ENCODE measurements at regions not wholly inside any gene's neighbourhood (a gene's known extent, or its start where the extent isn't known, plus 50 kb on each side); places are given as distances from the start of the nearest gene placed in this dataset.

GRCh38 chr14:51327376-51327775, 87.3 kb downstream of the TMX1 start:
- Histone ChIP-seq H3K4me3 (no peak overlapping the region), H3K9ac (ENCODE audit: insufficient read length) (no peak overlapping the region), H3K27ac (no peak overlapping the region), H3K9me3 (ENCODE audit: low read depth, low read length) (no peaks in the 10 kb centered on the region), H3K36me3 (ENCODE audit: insufficient read depth, low read length) (no peaks in the 10 kb centered on the region)
- DNase-seq (ENCODE audit: low read depth, low spot score) = no peak
- no peak for TF ChIP-seq POLR2AphosphoS5 (IDR thresholded peaks at IDR 0.05; ENCODE audit: borderline replicate concordance, low read depth, low read length)
- no peak for TF ChIP-seq EZH2 (IDR thresholded peaks at IDR 0.05)
- no peak for TF ChIP-seq FOXP2 (optimal IDR thresholded peaks at IDR 0.05; ENCODE audit: control extremely low read depth, extremely low read length, insufficient read depth)

GRCh38 chr14:51328064-51328771, 88.2 kb downstream of the TMX1 start:
- no peak overlapping the region for H3K27ac ChIP-seq
- no peak for TF ChIP-seq EZH2 (IDR thresholded peaks at IDR 0.05)
- TF ChIP-seq POLR2AphosphoS5 (IDR thresholded peaks at IDR 0.05; ENCODE audit: borderline replicate concordance, low read depth, low read length) = no peak
- no peak for TF ChIP-seq FOXP2 (optimal IDR thresholded peaks at IDR 0.05; ENCODE audit: control extremely low read depth, extremely low read length, insufficient read depth)
- H3K9me3 ChIP-seq (ENCODE audit: low read depth, low read length) = no peaks in the 10 kb centered on the region
- DNase-seq (ENCODE audit: low read depth, low spot score) = no peak
- H3K36me3 ChIP-seq (ENCODE audit: insufficient read depth, low read length) = no peaks in the 10 kb centered on the region
- H3K9ac ChIP-seq (ENCODE audit: insufficient read length) = no peak overlapping the region
- H3K4me3 ChIP-seq = no peak overlapping the region

GRCh38 chr14:51328772-51329353, 88.8 kb downstream of the TMX1 start:
- DNase-seq (ENCODE audit: low read depth, low spot score) = no peak

GRCh38 chr14:51331486-51332367, 91.7 kb downstream of the TMX1 start:
- no peak overlapping the region for H3K4me3 ChIP-seq
- no peak for DNase-seq (ENCODE audit: low read depth, low spot score)
- H3K9me3 ChIP-seq (ENCODE audit: low read depth, low read length) = no peaks in the 10 kb centered on the region
- H3K9ac ChIP-seq (ENCODE audit: insufficient read length) = no peak overlapping the region
- no peak for TF ChIP-seq EZH2 (IDR thresholded peaks at IDR 0.05)
- TF ChIP-seq FOXP2 (optimal IDR thresholded peaks at IDR 0.05; ENCODE audit: control extremely low read depth, extremely low read length, insufficient read depth) = no peak
- no peak for TF ChIP-seq POLR2AphosphoS5 (IDR thresholded peaks at IDR 0.05; ENCODE audit: borderline replicate concordance, low read depth, low read length)
- no peaks in the 10 kb centered on the region for H3K36me3 ChIP-seq (ENCODE audit: insufficient read depth, low read length)
- no peak overlapping the region for H3K27ac ChIP-seq

More at GRCh38 chr14:51328772-51329353, 88.8 kb downstream of the TMX1 start:
- Histone ChIP-seq H3K9ac (ENCODE audit: insufficient read length) (no peak overlapping the region), H3K4me3 (no peak overlapping the region), H3K36me3 (ENCODE audit: insufficient read depth, low read length) (no peaks in the 10 kb centered on the region), H3K9me3 (ENCODE audit: low read depth, low read length) (no peaks in the 10 kb centered on the region), H3K27ac (no peak overlapping the region)
- TF ChIP-seq POLR2AphosphoS5 (IDR thresholded peaks at IDR 0.05; ENCODE audit: borderline replicate concordance, low read depth, low read length) (no peak), FOXP2 (optimal IDR thresholded peaks at IDR 0.05; ENCODE audit: control extremely low read depth, extremely low read length, insufficient read depth) (no peak), EZH2 (IDR thresholded peaks at IDR 0.05) (no peak)

DNA sequence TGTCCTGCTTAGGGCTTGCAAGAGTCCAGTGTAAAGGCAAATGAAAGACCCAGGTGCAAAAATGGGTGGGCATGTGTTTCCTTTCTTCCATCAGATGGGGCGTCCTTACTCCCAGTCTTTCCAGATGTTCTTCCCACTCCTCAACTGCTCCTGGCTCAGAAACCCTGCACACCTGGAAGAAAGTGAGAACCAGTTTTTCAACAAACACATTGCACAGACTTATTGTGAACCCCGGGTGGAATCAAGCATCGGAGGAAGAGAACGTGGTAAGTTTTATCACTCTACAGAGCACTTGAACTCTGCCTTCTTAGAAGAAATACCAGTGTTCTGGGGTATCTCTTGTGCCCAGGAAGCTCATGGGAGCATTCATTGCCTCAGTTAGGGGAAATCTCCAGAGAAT, 93.3 kb downstream of the TMX1 start:
- Histone ChIP-seq H3K9me3 (ENCODE audit: low read depth, low read length) (no peaks in the 10 kb centered on the region), H3K9ac (ENCODE audit: insufficient read length) (no peak overlapping the region), H3K36me3 (ENCODE audit: insufficient read depth, low read length) (no peaks in the 10 kb centered on the region), H3K27ac (no peak overlapping the region), H3K4me3 (no peak overlapping the region)
- TF ChIP-seq POLR2AphosphoS5 (IDR thresholded peaks at IDR 0.05; ENCODE audit: borderline replicate concordance, low read depth, low read length) = no peak
- TF ChIP-seq FOXP2 (optimal IDR thresholded peaks at IDR 0.05; ENCODE audit: control extremely low read depth, extremely low read length, insufficient read depth) = no peak
- TF ChIP-seq EZH2 (IDR thresholded peaks at IDR 0.05) = no peak
- DNase-seq (ENCODE audit: low read depth, low spot score) = no peak

DNA sequence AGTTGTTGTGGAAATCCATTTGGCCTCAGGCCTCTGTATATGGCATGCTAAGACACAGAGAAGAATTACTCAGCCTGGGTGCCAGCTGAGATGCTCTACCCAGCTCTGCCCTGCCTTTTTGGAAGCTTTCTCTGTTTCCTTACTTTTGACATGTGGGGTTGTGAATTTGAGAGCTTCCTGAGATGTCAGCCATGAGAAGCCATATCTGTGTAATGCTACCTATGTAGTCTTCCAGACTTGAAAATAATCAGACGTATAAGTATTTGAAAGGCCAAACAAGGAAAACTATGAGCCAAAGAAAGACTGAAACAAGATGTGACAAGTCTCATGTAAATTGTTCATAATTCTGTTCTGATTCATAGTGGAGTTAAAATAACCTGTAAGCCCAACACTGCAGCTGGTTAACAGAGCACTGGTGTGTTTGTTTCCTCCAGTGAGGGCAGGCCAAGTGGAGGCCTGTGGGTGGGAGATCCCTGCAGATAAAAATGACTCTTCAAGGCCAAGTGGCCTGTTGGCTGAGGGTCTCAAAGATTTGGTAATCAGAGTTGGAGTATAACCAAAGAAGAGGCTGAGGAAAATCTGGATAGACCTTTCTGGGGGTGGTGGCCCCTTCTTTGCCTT, 94.0 kb downstream of the TMX1 start:
- DNase-seq (ENCODE audit: low read depth, low spot score) = no peak
- Histone ChIP-seq H3K36me3 (ENCODE audit: insufficient read depth, low read length) (no peaks in the 10 kb centered on the region), H3K27ac (no peak overlapping the region), H3K9me3 (ENCODE audit: low read depth, low read length) (no peaks in the 10 kb centered on the region), H3K9ac (ENCODE audit: insufficient read length) (no peak overlapping the region), H3K4me3 (no peak overlapping the region)
- no peak for TF ChIP-seq EZH2 (IDR thresholded peaks at IDR 0.05)
- TF ChIP-seq POLR2AphosphoS5 (IDR thresholded peaks at IDR 0.05; ENCODE audit: borderline replicate concordance, low read depth, low read length) = no peak
- no peak for TF ChIP-seq FOXP2 (optimal IDR thresholded peaks at IDR 0.05; ENCODE audit: control extremely low read depth, extremely low read length, insufficient read depth)

- Histone ChIP-seq H3K9me3 (ENCODE audit: low read depth, low read length) (no peaks in the 10 kb centered on the region), H3K36me3 (ENCODE audit: insufficient read depth, low read length) (no peaks in the 10 kb centered on the region), H3K27ac (no peak overlapping the region), H3K9ac (ENCODE audit: insufficient read length) (no peak overlapping the region), H3K4me3 (no peak overlapping the region)
- DNase-seq (ENCODE audit: low read depth, low spot score) = no peak
- TF ChIP-seq POLR2AphosphoS5 (IDR thresholded peaks at IDR 0.05; ENCODE audit: borderline replicate concordance, low read depth, low read length) (no peak), FOXP2 (optimal IDR thresholded peaks at IDR 0.05; ENCODE audit: control extremely low read depth, extremely low read length, insufficient read depth) (no peak), EZH2 (IDR thresholded peaks at IDR 0.05) (no peak)
Measured at GRCh38 chr14:51334566-51334965, 94.5 kb downstream of the TMX1 start.

DNA sequence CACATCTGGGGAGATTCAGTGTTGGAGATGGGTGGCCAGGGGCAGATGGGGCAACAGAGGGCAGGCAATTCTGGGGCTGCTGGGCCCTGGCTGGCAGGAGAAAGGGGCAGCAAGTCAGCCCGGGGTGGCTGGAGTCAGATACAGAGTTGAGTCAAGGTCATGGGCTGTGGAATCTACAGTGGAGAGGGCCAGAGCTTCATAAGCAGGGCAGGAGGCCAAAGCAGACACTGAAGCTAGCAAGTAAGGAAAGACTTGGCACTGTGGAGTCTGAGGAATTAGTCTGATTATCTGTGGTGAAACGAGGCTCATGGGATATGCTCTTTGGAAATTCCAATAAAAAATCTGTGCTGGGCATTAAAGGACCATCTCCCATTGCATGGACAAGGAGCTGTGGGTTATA, 95.5 kb downstream of the TMX1 start:
- H3K4me3 ChIP-seq = no peak overlapping the region
- no peak for DNase-seq (ENCODE audit: low read depth, low spot score)
- H3K27ac ChIP-seq = no peak overlapping the region
- H3K9me3 ChIP-seq (ENCODE audit: low read depth, low read length) = no peaks in the 10 kb centered on the region
- H3K9ac ChIP-seq (ENCODE audit: insufficient read length) = no peak overlapping the region
- no peaks in the 10 kb centered on the region for H3K36me3 ChIP-seq (ENCODE audit: insufficient read depth, low read length)
- TF ChIP-seq FOXP2 (optimal IDR thresholded peaks at IDR 0.05; ENCODE audit: control extremely low read depth, extremely low read length, insufficient read depth) (no peak), POLR2AphosphoS5 (IDR thresholded peaks at IDR 0.05; ENCODE audit: borderline replicate concordance, low read depth, low read length) (no peak), EZH2 (IDR thresholded peaks at IDR 0.05) (no peak)
